ENCODE measurements at regions not wholly inside any gene's neighbourhood (a gene's known extent, or its start where the extent isn't known, plus 50 kb on each side); places are given as distances from the start of the nearest gene placed in this dataset.
"Not testable (repeated sequence)": the region's sequence is repeated elsewhere in the genome, so short reads cannot be mapped to it uniquely, and the experiment has no call there.

DNA sequence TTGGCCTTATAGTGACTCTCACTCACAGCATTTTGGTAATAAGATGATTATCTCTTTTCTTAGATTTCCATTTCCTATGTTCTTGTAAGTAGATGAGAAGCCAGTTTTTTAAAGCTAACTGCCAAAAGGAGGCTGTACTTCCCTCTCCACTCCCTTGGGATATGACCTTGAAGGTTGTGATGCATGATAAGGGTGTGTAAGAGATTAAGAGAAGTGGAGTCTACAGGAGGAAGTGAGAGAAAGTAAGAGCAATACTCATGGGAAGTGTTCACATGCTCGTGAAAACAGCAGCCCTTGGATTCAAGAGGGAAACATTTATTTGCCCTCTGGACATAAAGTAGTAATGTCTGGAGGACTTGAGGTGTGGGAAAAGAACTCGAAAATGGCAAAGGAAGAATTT, 171.5 kb downstream of the EVA1A start:
- Histone ChIP-seq H3K27me3 (ENCODE audit: low read depth, low read length) (no peaks in the 10 kb centered on the region), H3K9me3 (ENCODE audit: insufficient read depth, low read length) (no peaks in the 10 kb centered on the region), H3K79me2 (ENCODE audit: low read length) (no peaks in the 10 kb centered on the region), H3K9ac (ENCODE audit: low read length) (no peak overlapping the region), H4K20me1 (ENCODE audit: insufficient read depth, low read length) (no peaks in the 10 kb centered on the region), H3K27ac (ENCODE audit: low read length) (no peak overlapping the region), H3K4me2 (ENCODE audit: low read length) (no peak overlapping the region), H3K36me3 (replicated peaks; ENCODE audit: low read depth, low read length) (no peaks in the 10 kb centered on the region), H2AFZ (ENCODE audit: low read depth, low read length) (no peak overlapping the region), H3K4me1 (ENCODE audit: low read length) (peaks cover 7% of the 10 kb centered on the region), H3K4me3 (ENCODE audit: low read length) (no peak overlapping the region)
- TF ChIP-seq, protein P1, sequence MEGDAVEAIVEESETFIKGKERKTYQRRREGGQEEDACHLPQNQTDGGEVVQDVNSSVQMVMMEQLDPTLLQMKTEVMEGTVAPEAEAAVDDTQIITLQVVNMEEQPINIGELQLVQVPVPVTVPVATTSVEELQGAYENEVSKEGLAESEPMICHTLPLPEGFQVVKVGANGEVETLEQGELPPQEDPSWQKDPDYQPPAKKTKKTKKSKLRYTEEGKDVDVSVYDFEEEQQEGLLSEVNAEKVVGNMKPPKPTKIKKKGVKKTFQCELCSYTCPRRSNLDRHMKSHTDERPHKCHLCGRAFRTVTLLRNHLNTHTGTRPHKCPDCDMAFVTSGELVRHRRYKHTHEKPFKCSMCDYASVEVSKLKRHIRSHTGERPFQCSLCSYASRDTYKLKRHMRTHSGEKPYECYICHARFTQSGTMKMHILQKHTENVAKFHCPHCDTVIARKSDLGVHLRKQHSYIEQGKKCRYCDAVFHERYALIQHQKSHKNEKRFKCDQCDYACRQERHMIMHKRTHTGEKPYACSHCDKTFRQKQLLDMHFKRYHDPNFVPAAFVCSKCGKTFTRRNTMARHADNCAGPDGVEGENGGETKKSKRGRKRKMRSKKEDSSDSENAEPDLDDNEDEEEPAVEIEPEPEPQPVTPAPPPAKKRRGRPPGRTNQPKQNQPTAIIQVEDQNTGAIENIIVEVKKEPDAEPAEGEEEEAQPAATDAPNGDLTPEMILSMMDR (IDR thresholded peaks at IDR 0.05; ENCODE audit: low read depth, low read length): no peak

DNA sequence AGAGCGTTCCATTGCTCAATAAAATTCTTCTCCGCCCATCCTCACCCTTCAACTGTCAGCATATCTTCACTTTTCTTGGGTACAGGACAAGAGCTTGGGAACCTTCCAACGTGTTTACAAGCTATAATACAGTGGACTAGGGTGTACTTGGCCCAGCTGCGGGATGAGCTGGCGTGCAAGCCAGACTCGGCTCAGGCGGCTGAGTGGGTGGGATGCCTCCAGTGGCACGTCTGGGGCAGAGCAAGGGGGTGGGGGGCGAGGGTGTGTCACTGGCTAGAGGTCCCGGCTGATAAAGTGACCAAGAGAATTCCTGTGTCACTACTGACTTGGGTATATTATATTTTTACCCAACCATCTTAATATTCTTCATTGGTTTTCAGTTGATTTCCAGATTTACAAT, 179.7 kb downstream of the EVA1A start:
- no peak overlapping the region for H2AFZ ChIP-seq (ENCODE audit: low read depth, low read length)
- no peaks in the 10 kb centered on the region for H3K27me3 ChIP-seq (ENCODE audit: low read depth, low read length)
- no peaks in the 10 kb centered on the region for H4K20me1 ChIP-seq (ENCODE audit: insufficient read depth, low read length)
- no peaks in the 10 kb centered on the region for H3K4me1 ChIP-seq (ENCODE audit: low read length)
- no peak overlapping the region for H3K4me3 ChIP-seq (ENCODE audit: low read length)
- no peaks in the 10 kb centered on the region for H3K79me2 ChIP-seq (ENCODE audit: low read length)
- no peaks in the 10 kb centered on the region for H3K36me3 ChIP-seq (replicated peaks; ENCODE audit: low read depth, low read length)
- H3K27ac ChIP-seq (ENCODE audit: low read length): no peak overlapping the region
- no peak overlapping the region for H3K9ac ChIP-seq (ENCODE audit: low read length)
- no peaks in the 10 kb centered on the region for H3K9me3 ChIP-seq (ENCODE audit: insufficient read depth, low read length)
- no peak overlapping the region for H3K4me2 ChIP-seq (ENCODE audit: low read length)
- no peak for TF ChIP-seq EZH2phosphoT487 (IDR thresholded peaks at IDR 0.05; ENCODE audit: low read depth)
- TF ChIP-seq, protein P1 (IDR thresholded peaks at IDR 0.05; ENCODE audit: low read depth, low read length): no peak

DNA sequence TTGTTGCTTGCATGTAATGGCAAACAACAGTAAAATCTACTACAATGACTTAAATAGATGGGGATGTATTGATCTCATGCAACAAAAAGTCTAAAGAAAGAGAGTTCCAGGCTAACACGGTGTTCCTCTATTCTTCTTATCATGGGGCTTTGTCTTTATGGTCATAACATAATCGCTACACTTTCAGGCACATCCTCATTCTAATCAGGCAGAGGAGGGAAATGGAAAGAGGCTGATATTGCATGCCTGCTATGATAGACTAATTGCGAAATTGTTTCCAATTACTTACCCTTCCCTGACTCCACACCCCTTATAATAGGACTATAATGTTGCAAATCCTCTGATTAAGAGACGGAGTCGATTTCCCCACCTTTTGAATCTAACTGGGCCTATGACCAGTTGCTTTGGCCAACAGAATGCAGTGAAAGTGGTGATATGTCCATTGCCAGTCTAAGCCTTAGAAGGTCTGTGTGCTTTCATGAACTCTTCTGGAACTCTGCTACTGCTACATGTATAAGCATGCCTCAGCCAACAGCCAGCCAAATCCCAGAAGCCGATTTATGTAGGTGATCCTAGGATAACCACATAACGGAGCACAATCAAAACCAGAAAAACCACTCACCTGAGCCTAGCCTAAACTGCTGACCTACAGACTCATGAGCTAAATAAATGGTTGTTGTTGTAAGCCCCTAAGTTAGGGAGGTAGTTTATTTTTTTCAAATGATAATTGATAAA, 180.3 kb upstream of the TACR1 start:
- H3K79me2 ChIP-seq (ENCODE audit: low read length): no peaks in the 10 kb centered on the region
- H3K4me2 ChIP-seq (ENCODE audit: low read length): no peak overlapping the region
- no peak overlapping the region for H3K9ac ChIP-seq (ENCODE audit: low read length)
- H4K20me1 ChIP-seq (ENCODE audit: insufficient read depth, low read length): no peaks in the 10 kb centered on the region
- H3K9me3 ChIP-seq (ENCODE audit: insufficient read depth, low read length): no peaks in the 10 kb centered on the region
- H3K27ac ChIP-seq (ENCODE audit: low read length): no peak overlapping the region
- H2AFZ ChIP-seq (ENCODE audit: low read depth, low read length): no peak overlapping the region
- TF ChIP-seq, protein P1 (IDR thresholded peaks at IDR 0.05; ENCODE audit: low read depth, low read length): no peak
- no peak for TF ChIP-seq EZH2phosphoT487 (IDR thresholded peaks at IDR 0.05; ENCODE audit: low read depth)
- H3K27me3 ChIP-seq (ENCODE audit: low read depth, low read length): no peaks in the 10 kb centered on the region
- H3K36me3 ChIP-seq (replicated peaks; ENCODE audit: low read depth, low read length): no peaks in the 10 kb centered on the region
- H3K4me1 ChIP-seq (ENCODE audit: low read length): no peaks in the 10 kb centered on the region
- H3K4me3 ChIP-seq (ENCODE audit: low read length): no peak overlapping the region

DNA sequence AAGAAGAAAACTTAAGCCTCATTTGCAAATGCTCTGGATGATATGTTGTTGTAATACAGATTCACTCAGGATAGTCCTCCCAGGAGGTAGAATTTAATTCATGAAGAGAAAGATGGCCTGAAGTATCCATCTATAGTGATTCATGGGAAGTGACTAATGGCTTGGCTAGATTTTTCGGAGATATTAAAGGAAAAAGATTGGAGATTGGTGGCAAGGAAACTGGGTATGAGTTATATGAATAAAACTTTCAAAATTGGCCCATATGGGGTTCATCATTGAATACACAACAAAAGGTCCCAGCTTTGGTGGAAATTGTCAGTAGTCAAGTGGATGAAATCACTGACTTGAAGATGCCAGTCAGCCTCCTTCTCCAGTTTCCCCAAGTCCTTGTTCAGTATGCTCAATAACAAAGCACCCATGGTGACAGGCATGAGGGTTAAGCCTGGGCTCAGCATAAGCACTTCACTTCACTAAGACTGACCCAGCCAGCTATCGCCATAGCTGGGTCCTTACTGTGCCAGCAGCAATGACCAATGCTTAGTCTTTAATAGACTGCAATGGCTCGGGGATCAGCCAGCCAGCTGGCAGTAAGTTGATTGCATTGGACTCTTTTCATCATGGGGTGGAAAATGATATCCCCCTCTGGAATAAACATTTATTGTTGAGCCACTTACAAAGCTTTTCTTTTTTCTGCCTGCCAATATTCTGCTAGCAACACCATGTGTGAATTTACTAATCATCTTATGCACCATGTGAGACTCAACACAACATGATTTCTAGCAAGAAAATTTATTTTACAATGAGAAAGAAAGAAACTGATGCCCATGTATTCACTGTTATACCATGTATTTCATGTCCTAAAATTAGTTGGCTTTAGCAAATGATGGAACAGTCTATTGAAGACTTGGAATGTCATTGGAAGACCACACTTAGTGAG, 176.6 kb upstream of the TACR1 start:
- H3K36me3 ChIP-seq (replicated peaks; ENCODE audit: low read depth, low read length): no peaks in the 10 kb centered on the region
- H3K27me3 ChIP-seq (ENCODE audit: low read depth, low read length): no peaks in the 10 kb centered on the region
- TF ChIP-seq EZH2phosphoT487 (IDR thresholded peaks at IDR 0.05; ENCODE audit: low read depth): no peak
- TF ChIP-seq, protein P1 (IDR thresholded peaks at IDR 0.05; ENCODE audit: low read depth, low read length): no peak
- no peak overlapping the region for H3K27ac ChIP-seq (ENCODE audit: low read length)
- no peaks in the 10 kb centered on the region for H3K79me2 ChIP-seq (ENCODE audit: low read length)
- H3K9ac ChIP-seq (ENCODE audit: low read length): no peak overlapping the region
- H3K4me3 ChIP-seq (ENCODE audit: low read length): no peak overlapping the region
- H3K4me2 ChIP-seq (ENCODE audit: low read length): no peak overlapping the region
- H4K20me1 ChIP-seq (ENCODE audit: insufficient read depth, low read length): no peaks in the 10 kb centered on the region
- no peak overlapping the region for H2AFZ ChIP-seq (ENCODE audit: low read depth, low read length)
- no peaks in the 10 kb centered on the region for H3K9me3 ChIP-seq (ENCODE audit: insufficient read depth, low read length)
- H3K4me1 ChIP-seq (ENCODE audit: low read length): no peaks in the 10 kb centered on the region

DNA sequence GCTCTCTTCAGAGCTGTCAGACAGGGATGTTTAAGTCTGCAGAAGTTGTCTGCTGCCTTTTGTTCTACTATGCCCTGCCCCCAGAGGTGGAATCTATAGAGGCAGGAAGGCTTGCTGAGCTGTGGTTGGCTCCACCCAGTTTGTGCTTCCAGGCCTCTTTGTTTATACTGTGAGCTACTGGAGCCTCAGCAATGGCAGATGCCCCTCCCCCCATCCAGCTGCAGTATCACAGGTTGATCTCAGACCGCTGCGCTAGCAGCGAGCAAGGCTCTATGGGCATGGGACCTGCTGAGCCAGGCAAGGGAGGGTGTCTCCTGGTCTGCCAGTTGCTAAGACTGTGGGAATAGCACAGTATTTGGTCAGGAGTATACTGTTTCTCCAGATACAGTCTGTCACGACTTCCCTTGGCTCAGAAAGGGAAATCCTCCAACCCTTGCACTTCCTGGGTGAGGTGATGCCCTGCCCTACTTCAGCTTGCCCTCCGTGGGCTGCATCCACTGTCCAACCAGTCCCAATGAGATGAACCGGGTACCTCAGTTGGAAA, 175.2 kb upstream of the TACR1 start:
- H3K36me3 ChIP-seq (replicated peaks; ENCODE audit: low read depth, low read length); H3K9me3 ChIP-seq (ENCODE audit: insufficient read depth, low read length); H3K4me3 ChIP-seq (ENCODE audit: low read length); H3K79me2 ChIP-seq (ENCODE audit: low read length); H2AFZ ChIP-seq (ENCODE audit: low read depth, low read length); H3K27ac ChIP-seq (ENCODE audit: low read length); H4K20me1 ChIP-seq (ENCODE audit: insufficient read depth, low read length); H3K4me1 ChIP-seq (ENCODE audit: low read length); H3K27me3 ChIP-seq (ENCODE audit: low read depth, low read length); H3K4me2 ChIP-seq (ENCODE audit: low read length); H3K9ac ChIP-seq (ENCODE audit: low read length): not testable (repeated sequence)

Measured in OCI-LY3 (cell line).